Left cardiac atrium (tissue), 4 donors: ENCODE measurements at regions not wholly inside any gene's neighbourhood (a gene's known extent, or its start where the extent isn't known, plus 50 kb on each side); places are given as distances from the start of the nearest gene placed in this dataset.

Experiments
- ATAC-seq, 2 donors: fragments of 200-7000 bp; cut with Tn5 transposase; one replicate each; pipeline ENCODE4 v1.9.1; 2020; ENCODE audit warnings: mild to moderate bottlenecking in 2 of 2, moderate library complexity in 2 of 2
- DNase-seq: peaks from one replicate; pipeline ENCODE4 v3.0.0-alpha.2; 2020
- intact Hi-C, 2 donors: fragments of 100-400 bp; cut with DNase I; formaldehyde crosslinking; loops; one replicate each; pipeline versions ENCODE4 v1.14.1 to v1.15.1; 2022 to 2023
- donor health status: DM: no; HTN: yes; CAD: no.
- donor health status: DM: no; HTN: yes; CAD: no; lungs with severe emphysema.
- donor health status: DM: yes; HTN: yes; CAD: no.
- donor health status: Dilated cardiomyopathy.

DNA sequence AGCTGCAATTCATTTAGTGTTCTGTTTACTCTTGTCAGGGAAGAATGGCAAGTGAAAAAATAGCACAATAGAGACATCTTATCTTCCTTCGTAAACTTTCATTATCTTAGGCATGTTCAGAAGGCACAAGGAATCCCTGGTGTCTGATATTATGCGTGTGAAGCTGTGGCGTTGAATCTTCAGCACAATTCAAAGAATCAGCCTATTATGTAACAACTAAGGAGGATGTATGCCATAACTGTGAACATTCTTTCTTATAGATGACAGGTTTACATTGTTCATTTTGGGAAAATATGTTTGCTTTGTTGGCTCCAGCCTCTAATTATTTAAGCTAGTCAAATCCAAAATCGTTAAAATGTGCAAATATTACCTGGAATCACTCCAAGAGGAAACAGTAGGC lies 446.1 kb downstream of the ANXA1 start:
- no peak for ATAC-seq
- intact Hi-C loops = no loop called here
- no peak for DNase-seq

DNA sequence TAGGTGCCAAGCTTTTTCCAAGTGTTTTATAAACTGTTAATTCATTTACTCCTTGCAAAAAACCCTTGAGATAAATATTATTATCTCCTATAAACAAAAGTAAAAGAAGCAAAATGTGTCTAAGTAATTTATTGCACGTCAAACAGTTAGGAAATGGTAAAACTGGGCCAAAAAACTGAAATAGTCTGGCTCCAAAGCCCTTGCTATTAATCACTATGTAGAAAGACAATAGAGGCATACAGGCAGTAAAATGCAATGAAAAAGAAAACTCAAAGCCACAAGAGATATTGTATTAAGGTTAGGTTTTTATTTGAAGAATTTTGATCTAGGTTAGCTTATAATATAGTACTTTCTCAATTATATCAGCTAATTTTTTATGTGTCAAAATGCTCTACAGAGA lies 457.7 kb downstream of the ANXA1 start:
- DNase-seq = no peak
- ATAC-seq = no peak
- intact Hi-C loops = no loop called here

DNA sequence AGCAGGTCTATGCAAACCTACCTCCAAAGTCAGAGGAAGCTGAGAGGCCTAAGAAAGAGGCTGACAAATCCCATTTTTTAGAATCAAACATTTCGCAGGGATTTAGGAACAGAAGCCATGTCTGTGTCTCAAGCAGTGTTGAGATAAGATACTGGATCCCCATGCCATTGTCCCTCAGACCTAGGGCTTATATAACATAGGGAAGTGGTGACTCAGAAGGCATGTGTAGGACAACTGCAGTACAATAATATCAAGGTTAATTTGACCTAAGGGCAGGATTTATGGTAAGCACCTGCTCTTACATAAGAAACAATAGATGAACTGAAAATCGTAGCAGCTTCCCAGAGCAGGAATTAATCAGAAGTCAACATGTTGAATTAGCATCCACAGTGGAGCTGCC lies 459.4 kb downstream of the ANXA1 start:
- DNase-seq = no peak
- no peak for ATAC-seq
- intact Hi-C loops = no loop called here

DNA sequence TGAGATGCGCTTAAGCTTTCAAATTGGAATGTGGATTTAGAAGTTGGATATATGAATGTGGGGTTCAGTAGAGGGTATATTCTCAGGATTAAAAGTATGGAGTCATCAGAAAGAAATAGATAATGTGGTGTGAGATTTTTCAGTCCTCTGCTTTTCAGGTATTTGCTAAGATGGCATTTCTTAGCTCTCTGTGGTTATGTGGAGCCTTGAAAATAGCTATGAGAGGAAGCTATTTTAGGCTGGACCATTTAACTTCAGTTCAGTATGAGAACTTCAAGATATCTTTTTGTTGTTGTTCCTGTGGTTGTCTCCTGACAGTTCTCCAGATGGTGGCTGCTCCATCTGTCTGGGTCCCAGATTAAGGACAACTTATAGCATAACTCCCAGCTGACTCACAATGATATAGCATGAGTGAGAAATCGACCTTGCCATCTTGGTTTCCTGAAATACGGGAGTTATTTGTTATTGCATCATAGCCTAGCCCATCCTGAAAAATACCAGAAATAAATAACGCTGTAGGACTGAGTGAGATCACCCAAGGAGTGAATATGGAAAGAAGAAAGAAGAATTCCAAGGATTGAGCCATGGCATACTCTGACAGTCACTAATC lies 461.5 kb downstream of the ANXA1 start:
- intact Hi-C loops = no loop called here
- DNase-seq = no peak
- ATAC-seq = no peak

DNA sequence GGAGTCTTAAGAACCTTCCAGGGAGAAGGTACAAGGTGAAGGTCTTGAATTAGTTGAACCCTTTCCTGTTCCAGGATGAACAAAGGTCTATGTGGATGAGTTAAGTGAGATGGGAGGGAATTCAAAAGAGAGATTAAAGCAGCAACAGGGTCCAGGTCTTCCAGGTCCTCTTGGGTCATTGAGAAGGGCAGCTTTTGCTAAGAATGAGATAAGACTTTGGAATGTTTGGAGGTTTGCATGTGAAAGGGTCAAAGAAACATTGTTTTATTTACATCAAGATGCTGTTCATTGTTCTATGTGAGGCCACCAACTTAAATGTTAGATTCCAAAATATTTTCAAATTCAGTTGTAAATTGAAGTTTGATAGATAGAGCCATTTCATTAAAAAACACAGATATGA lies 463.9 kb downstream of the ANXA1 start:
- no peak for ATAC-seq
- no peak for DNase-seq
- intact Hi-C loops = no loop called here

DNA sequence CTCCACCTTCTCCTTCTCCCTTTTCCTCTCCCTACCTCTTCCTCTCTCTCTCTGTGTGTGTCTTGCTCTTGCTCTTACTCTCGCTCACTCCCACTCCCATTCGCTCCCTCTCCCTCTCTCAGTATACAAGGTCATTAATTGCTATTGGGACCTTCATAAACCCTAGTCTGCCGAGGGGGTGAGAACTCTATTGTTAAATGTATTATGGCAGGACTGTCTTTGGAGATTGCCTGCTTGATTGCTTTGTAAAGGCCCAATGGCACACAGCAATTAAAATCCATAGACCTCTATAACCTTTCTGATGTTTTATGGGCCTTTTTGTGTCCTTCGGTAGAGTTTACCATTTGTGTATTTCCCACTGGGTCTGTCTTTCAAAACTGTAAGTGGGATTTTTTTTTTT lies 465.9 kb downstream of the ANXA1 start:
- DNase-seq = no peak
- intact Hi-C loops = no loop called here
- ATAC-seq = no peak

DNA sequence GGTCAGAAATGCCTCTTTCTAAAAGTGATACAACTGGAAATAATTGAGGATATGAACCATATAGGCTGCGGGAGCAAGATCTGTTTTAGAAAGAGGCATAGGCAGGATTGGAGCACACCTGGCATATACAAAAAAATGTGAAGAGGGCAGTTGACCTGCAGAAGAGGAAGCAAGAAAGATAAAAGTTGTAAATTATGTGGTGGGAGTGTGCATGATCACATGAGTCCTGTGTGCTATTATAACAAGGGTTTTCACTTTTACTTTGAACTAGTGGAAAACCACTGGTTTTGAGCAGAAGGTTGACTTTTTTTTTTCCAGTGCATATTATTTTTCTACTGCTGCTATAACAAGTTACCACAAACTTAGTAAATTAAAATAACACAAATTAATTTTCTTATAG lies 489.3 kb downstream of the ANXA1 start:
- intact Hi-C loops = no loop called here
- ATAC-seq (no peak), DNase-seq (no peak)

DNA sequence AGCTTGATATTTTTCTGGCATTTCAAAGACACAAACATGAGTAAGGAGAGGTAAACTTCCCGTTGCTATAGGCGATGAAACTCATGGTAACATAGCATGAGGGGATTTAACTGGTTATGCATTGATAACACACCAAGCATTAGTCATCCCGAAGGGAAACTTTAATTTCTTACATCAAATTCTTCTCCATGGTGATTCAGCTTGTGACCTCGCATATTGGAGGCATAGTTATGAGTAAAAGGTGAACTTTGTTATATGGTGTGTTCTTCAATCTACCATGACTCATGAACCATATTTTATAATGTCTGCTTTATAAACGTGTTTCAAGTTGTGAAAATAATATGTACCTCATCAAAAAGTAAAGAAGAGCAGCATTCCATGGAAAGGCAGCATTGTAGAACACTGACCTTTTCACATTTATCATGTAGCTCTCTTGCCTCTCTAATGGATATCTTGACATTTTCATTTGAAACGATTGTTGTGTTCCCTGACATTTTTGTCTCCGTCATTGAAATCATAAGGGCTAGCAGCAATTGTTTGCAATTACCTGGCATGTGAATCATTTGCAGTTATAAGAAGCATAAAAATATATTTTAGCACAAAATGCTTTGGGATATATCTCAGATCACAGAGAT lies 491.8 kb downstream of the ANXA1 start:
- DNase-seq = no peak
- intact Hi-C loops = no loop called here
- ATAC-seq = no peak

DNA sequence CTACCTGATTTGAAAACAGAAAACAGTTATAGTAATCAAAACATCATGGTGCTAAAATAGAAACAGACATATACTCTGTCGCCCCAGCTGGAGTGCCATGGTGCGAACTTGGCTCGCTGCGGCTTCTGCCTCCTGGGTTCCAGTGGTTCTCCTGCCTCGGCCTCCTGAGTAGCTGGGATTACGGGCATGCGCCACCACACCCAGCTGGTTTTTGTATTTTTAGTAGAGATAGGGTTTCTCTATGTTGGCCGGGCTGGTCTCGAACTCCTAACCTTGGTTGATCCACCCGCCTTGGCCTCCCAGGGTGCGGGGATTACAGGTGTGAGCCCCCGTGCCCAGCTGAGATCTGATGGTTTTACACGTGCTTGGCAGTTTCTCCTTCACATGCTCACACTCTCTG lies 495.9 kb downstream of the ANXA1 start:
- ATAC-seq = no peak
- intact Hi-C loops = no loop called here
- no peak for DNase-seq

DNA sequence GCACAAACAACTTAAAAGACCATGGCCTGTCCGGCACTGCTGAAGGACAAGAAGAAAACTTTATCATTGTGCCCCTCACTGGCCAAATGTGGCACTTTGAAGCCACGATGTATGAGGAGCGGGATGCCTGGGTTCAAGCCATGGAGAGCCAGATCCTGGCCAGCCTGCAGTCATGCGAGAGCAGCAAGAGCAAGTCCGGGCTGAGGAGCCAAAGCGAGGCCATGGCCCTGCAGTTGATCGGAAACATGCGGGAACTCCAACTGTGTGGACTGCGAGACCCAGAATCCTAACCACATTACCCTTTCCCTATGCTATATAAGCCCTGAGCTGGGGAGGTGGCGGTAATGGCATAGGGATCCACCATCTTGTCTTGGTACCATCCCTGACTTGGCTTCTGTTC lies 497.9 kb downstream of the ANXA1 start:
- DNase-seq = no peak
- ATAC-seq = no peak

DNA sequence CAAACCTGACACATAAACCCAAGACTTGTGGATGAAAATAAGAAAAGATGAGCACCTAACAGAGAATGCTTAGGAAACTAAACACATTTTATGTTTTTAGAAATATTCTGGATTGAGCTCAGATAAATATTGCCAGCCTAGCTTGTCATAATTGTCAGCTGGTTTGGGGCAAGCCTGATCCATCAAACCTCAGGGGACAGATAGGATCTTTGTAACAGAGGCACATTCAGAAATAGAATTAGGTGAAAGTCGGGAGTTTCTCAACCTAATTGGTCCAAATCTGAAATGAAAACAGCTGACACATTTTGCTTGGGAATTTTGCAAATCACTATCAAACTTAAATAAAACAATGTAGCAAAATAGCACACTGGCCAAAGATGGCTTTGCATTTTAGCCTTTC lies 503.7 kb downstream of the ANXA1 start:
- DNase-seq = no peak
- no peak for ATAC-seq
- intact Hi-C loops = no loop called here

More for the DNA sequence above, 497.9 kb downstream of the ANXA1 start:
- intact Hi-C loops = no loop called here

DNA sequence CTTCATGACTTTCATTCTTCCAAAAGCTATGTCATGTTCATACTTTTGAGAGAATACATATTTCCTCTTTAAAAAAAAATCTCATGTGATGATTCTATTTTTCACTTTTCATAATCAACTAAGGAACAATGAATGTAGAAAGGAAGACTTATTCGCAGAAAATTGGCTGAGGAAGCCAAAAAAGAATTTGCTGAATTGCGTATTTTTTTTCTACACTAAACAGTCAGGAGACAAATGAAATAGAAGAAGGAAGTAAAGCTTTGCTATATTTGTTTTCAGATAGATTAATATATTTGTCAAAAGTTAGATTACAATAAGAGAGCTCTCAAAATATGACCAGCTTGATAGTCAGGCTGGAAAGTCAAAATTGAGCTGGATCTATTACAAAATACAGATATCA lies 504.2 kb downstream of the ANXA1 start:
- intact Hi-C loops = no loop called here
- DNase-seq (no peak), ATAC-seq (no peak)

DNA sequence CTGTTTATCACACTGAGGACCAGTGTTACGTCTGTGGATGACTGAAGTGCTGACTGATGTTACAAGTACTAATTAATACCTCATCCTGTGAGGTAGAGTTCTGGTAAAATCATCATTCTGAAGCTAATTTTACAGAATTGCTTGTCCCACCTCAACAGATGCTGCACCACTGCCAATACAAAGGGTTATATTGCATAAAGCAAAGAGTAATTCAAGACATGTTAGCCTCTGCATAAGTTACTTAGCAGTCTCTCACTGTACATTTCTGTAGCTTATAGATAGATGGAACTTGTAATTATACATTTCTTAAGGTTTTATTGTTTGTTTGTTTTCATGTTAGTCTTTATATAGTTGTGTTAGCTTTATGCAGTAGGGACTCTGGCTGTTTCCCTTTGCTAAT lies 513.6 kb downstream of the ANXA1 start:
- intact Hi-C loops = no loop called here
- DNase-seq (no peak), ATAC-seq (no peak)

DNA sequence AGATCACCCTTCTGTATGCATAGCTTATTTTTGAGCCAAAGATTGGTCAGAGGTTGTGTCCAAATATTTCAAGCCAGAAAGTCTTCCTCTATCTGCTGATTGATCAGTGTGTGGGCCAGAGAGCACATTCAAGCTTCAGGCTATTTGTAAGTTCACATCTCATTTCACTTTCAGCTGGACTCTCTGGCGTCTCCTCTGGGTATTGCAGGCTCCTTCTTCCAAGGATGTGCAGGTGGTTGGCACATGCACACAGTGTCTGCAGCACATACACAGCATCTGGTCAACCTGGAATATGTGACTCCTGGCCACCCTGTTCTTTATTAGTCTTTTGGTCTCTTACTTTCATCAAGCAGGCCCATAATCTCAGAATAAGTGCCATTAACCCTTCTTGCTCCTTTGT lies 516.1 kb downstream of the ANXA1 start:
- ATAC-seq = no peak
- intact Hi-C loops = no loop called here
- no peak for DNase-seq

DNA sequence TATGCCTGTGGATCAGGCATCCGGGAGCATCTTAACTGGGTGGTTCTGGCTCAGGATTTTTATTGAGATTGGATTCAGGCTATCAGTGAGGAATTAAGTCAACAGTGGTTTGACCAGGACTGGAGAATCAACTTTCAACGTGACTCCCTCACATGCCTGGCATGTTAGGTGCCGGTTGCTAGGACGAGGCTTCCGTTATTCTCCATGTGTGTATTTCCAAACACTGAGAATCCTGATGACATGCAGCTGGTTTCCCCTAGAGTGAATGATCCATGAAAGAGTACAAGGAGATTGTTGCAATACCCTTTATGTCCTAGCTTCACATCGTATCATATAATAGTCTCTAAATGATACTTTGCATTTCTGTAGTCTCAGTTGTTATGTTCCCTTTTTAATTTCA lies 529.2 kb downstream of the ANXA1 start:
- intact Hi-C loops = no loop called here
- no peak for ATAC-seq
- DNase-seq = no peak

DNA sequence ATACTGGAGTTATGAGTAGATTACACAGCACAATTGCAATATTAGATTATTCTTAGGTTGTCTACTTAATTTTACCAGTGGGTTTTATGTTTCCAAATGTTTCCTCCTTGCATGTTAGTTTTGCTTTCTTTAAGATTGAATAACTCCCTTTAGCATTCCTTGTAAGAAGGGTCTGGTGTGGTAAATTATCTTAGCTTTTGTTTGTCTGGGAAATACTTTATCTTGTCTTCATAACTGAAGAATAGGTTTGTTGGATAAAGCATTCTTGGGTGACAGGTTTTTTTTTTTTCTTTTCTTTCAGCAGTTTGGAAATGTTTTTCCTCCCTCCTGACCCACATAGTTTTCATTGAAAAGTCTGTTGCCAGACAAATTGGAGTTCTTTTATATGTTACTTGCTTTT lies 531.1 kb downstream of the ANXA1 start:
- no peak for ATAC-seq
- DNase-seq = no peak
- intact Hi-C loops = no loop called here

DNA sequence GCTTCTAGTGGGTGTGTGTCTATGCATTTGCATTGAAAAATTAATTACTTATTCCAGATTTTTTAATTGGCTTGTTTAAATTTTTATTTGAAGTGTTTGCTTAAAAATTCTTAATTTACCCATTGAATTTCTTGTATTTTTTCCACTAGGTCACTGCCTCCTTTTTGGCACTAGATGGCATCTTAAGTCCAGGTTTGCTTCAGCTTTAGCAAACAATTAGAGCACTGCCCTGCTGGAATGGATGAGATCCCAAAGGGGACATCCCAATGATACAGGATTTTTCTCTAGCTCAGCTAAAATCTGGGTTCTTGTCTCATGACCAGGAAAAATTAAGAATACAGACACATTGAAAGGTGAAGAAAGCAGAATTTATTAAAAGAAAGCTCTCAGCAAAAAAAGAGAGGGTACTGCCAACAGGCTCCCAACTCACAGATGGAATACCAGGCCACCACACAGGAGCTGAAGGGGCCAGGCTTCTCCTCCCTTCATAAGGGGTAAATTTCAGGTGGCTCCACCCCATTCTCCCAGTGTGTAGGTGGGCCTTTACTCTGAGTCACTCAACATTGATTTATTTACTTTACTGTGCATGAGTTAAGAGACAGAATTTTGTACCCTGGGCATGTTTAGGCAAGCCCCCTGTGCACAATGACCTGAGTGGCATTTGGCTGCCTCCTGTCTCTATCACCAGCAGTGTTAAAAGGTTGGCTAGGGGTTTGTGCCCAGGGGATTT lies 532.4 kb downstream of the ANXA1 start:
- DNase-seq (no peak), ATAC-seq (no peak)
- intact Hi-C loops = no loop called here

DNA sequence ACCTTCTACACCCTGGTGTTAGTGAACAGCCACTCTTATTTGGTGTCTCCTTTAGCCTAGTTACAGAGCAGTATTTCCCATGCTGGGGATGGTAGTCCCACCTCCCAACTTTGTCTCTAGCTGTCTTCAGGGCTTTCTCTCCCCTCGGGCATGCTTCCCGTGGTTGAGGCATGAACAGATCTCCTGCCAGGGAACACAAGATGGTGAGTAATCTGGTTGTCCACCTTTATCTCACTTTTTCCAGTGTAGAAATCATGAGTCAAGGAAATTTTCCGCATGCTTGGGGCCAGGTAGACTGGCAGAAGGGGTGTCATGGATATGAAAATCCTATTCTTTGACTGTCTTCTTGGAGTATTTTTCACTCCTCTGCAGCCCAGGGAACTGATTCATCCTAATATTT lies 532.9 kb downstream of the ANXA1 start:
- intact Hi-C loops = no loop called here
- no peak for ATAC-seq

DNA sequence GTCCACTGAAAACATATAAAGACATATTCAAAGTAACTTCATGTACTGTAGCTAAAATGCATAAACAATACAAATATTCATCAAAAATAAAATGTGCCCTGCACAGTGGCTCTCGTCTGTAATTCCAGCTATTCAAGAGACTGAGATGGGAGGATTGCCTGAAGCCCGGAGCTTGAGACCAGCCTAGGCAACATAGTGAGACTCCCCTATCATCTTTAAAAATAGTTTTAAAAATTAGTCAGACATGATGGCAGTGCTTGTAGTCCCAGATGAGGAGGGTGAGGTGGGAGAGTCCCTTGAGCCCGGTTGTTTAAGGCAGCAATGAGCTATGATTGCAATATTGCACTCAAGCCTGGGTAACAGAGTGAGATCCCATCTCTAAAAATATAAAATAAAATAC lies 534.1 kb downstream of the ANXA1 start:
- DNase-seq (no peak), ATAC-seq (no peak)
- intact Hi-C loops = no loop called here

More for the DNA sequence above, 532.9 kb downstream of the ANXA1 start:
- DNase-seq = no peak

DNA sequence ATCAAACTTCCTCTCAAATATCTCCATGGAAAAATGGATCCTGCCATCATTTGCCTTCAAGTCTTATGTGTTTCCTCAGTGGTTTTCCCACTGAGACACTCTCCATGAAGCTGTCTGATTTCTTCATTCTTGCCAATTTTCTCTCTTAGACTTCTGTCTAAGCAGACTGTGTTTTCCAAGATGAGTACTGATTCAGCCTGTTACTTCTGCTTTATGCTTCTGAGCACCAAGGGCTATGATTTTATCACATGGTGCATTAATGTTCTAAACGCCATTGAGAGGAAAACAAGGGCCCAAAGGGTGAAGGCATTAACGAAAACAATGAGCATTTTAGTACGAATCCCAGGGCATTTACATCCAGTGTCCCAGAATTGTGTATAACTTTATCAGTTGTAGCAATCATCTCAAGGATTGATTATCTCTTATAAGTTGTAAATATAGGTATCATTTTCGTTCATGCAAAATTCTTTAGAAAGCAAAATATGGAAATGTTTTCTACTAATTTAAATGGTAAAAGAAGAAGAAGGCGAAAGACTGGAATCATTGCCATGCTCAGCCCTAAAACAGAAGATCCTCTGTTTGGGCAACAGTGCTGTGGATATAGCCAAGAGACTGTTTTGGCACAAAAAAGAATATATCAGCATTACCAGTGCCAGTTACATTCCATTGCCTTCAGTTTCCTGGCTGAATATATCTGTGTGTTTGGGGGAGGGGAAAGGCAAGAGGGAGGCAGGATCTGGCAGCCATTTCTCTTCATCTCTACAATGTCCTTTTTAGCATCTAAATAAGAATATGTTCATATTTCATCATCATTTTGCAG lies 537.6 kb downstream of the ANXA1 start:
- DNase-seq (no peak), ATAC-seq (no peak)
- intact Hi-C loops = no loop called here
